ENCODE measurements at regions not wholly inside any gene's neighbourhood (a gene's known extent, or its start where the extent isn't known, plus 50 kb on each side); places are given as distances from the start of the nearest gene placed in this dataset.
"Not testable (repeated sequence)": the region's sequence is repeated elsewhere in the genome, so short reads cannot be mapped to it uniquely, and the experiment has no call there.

DNA sequence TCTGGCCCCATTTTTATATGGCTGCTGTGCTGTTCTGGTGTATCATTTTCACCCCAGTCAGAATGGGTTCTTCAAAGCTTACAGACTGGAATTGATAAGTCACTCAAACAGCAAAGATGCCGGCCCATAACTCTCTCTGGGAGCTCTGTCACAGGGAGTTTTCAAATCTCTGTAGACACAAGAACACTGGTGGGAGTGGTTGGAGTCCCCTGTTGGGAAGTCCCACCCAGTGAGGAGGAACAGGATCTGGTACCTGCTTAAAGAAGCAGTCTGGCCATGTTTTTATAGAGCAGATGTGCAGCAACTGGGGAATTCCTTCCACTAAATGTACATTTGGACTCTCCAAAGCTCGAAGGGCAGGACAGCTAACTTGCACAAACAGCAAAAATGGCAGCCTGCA lies 69.3 kb upstream of the UGT2B7 start:
- H3K36me3 ChIP-seq, result no peaks in the 10 kb centered on the region
- H3K4me1 ChIP-seq, result no peaks in the 10 kb centered on the region
- intact Hi-C loops (cut with DNase I; ENCODE audit: low total_unique reads), result no loop called here
- H3K27me3 ChIP-seq (replicated peaks in 1 of 7), result no peaks in the 10 kb centered on the region
- 61 to 82% (median 71%) methylated on average over 2 of the region's 2 CpGs for WGBS, 5 donors
- no peaks in the 10 kb centered on the region for H3K9me3 ChIP-seq
- DNase-seq, result no peak
- H3K27ac ChIP-seq, result no peak overlapping the region
- TF ChIP-seq, protein P1, sequence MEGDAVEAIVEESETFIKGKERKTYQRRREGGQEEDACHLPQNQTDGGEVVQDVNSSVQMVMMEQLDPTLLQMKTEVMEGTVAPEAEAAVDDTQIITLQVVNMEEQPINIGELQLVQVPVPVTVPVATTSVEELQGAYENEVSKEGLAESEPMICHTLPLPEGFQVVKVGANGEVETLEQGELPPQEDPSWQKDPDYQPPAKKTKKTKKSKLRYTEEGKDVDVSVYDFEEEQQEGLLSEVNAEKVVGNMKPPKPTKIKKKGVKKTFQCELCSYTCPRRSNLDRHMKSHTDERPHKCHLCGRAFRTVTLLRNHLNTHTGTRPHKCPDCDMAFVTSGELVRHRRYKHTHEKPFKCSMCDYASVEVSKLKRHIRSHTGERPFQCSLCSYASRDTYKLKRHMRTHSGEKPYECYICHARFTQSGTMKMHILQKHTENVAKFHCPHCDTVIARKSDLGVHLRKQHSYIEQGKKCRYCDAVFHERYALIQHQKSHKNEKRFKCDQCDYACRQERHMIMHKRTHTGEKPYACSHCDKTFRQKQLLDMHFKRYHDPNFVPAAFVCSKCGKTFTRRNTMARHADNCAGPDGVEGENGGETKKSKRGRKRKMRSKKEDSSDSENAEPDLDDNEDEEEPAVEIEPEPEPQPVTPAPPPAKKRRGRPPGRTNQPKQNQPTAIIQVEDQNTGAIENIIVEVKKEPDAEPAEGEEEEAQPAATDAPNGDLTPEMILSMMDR (IDR thresholded peaks at IDR 0.05 in 8 of 11, conservative IDR thresholded peaks at IDR 0.05 in 3 of 11), result no peak
- no peak for TF ChIP-seq POLR2AphosphoS5 (IDR thresholded peaks at IDR 0.05)
- TF ChIP-seq POLR2A (IDR thresholded peaks at IDR 0.05), result no peak
- H3K4me3 ChIP-seq, result no peak overlapping the region

DNA sequence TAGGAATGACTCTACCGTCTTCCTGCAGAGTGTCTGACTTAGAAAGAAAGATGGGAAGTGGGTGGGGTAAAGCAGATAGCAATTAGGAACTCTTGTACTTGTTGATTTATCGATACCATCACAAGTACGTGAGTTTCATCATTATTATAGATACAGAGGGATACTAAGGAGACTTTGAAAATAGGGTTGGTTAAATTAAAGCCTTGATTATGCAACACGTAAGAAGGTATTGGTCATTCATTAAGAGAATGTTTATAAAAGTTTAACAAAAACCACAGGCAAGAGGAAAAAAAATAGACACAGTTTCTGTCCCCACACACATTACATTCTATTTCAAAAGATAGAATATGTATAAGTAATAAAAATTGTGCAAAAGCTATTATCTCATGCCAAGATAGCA lies 65.9 kb upstream of the UGT2B7 start:
- H3K9me3 ChIP-seq, result peaks cover 0 to 18% (median 11%) of the 10 kb centered on the region in 8 donors
- H3K4me1 ChIP-seq, result no peaks in the 10 kb centered on the region
- no peak overlapping the region for H3K27ac ChIP-seq
- TF ChIP-seq POLR2A (IDR thresholded peaks at IDR 0.05), result no peak
- no peak for TF ChIP-seq POLR2AphosphoS5 (IDR thresholded peaks at IDR 0.05)
- TF ChIP-seq, protein P1 (IDR thresholded peaks at IDR 0.05 in 8 of 11, conservative IDR thresholded peaks at IDR 0.05 in 3 of 11), result no peak
- H3K4me3 ChIP-seq, result no peak overlapping the region
- intact Hi-C loops (cut with DNase I; ENCODE audit: low total_unique reads), result no loop called here
- WGBS, 5 donors, result 79 to 87% (median 85%) methylated on average over 4 of the region's 4 CpGs
- H3K36me3 ChIP-seq, result no peaks in the 10 kb centered on the region
- no peak for DNase-seq
- H3K27me3 ChIP-seq (replicated peaks in 1 of 7), result no peaks in the 10 kb centered on the region

DNA sequence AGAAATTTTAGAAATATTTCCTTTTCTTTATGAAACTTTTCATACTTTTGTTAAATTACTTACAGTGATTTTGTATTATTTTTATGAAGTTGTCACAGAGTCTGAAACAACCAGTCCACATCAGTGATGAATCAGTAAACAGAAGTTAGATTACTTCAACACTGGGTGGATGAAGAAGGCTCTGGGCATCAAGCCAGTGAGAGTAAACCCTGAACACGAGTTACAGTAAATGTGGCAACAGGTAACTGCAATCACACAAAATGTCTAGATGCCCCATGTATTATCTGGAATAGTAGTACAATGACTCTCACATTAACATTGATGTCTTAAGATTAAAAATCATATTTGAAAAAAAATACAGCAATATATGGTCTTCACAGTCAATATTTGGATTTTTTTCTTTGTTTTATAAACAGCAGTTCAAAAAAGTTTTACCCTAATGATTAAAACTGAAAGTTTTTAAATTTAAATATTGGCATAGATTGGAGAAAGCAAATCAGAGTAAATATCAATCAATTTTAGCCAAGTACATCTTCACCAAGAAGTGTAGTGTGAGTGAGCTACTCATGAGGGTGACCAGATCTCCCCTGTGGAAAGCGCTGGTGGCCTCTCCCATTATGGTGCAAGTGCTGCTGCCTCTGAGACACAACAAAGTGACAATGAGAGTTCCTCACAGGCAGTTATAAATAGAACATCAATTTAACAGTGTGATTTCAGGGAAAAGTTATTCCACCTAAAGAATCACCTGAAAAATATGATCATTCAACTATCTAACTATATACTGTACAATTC lies 63.2 kb upstream of the UGT2B7 start:
- 67 to 84% (median 73%) methylated on average over 2 of the region's 2 CpGs for WGBS, 5 donors
- Histone ChIP-seq H3K27ac (no peak overlapping the region), H3K4me1 (no peaks in the 10 kb centered on the region), H3K27me3 (replicated peaks in 1 of 7) (no peaks in the 10 kb centered on the region), H3K36me3 (no peaks in the 10 kb centered on the region), H3K9me3 (peaks cover 0 to 39% (median 21%) of the 10 kb centered on the region in 8 donors), H3K4me3 (no peak overlapping the region)
- TF ChIP-seq POLR2A (IDR thresholded peaks at IDR 0.05) (no peak), POLR2AphosphoS5 (IDR thresholded peaks at IDR 0.05) (no peak)
- TF ChIP-seq, protein P1 (IDR thresholded peaks at IDR 0.05 in 8 of 11, conservative IDR thresholded peaks at IDR 0.05 in 3 of 11), result no peak
- DNase-seq, result no peak
- intact Hi-C loops (cut with DNase I; ENCODE audit: low total_unique reads), result no loop called here

DNA sequence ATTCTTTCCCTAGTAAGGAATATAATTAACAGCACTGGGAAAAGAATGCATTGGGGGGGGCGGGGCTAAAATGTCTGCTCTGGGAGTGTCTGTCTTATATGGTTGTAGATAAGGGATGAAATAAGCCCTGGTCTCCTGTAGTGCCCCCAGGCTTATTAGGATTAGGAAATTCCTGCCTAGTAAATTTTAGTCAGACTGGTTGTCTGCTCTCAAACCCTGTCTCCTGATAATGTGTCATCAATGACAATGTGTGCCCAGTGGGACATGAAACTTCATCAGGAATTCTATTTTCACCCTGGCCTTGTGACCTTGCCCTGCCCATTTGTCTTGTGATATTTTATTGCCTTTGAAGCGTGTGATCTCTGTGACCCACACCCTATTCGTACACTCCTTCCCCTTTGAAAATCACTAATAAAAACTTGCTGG lies 61.9 kb upstream of the UGT2B7 start:
- DNase-seq; H3K27ac ChIP-seq; intact Hi-C loops (cut with DNase I; ENCODE audit: low total_unique reads); H3K36me3 ChIP-seq; H3K4me1 ChIP-seq; H3K27me3 ChIP-seq (replicated peaks in 1 of 7); H3K4me3 ChIP-seq: not testable (repeated sequence)
- 38 to 72% (median 51%) methylated on average over 3 of the region's 3 CpGs for WGBS, 5 donors
- H3K9me3 ChIP-seq, result peaks cover 0 to 40% (median 21%) of the 10 kb centered on the region in 8 donors

All from spleen (tissue), 11 donors.